ENCODE measurements at regions not wholly inside any gene's neighbourhood (a gene's known extent, or its start where the extent isn't known, plus 50 kb on each side); places are given as distances from the start of the nearest gene placed in this dataset.
"Not testable (repeated sequence)": the region's sequence is repeated elsewhere in the genome, so short reads cannot be mapped to it uniquely, and the experiment has no call there.

DNA sequence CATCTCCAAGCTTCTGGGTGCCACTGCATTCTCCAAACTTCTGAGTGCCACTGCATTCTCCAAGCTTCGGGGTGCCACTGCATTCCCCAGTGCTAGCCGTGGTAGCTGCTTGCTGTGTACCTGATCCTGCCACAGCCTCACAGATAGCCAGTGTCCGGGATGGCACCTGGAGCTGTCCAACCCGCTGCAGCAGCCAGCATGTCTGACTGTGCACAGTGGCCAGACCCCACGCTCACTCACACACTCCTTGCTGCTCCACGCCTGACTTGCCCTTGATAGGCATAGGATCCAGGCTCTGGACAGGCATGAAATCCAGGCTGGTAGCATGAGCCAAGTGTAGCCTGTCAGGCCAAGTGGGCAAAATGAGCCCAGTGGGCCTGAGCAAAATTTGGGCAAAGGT is 465.0 kb downstream of the GUCY1A2 start:
- no peak for DNase-seq (ENCODE audit: low spot score)
- H3K4me1 ChIP-seq (replicated peaks) = no peaks in the 10 kb centered on the region
- WGBS = 83% methylated on average over 6 of the region's 6 CpGs
- no peaks in the 10 kb centered on the region for H3K27me3 ChIP-seq (replicated peaks; ENCODE audit: insufficient read depth)
- no peaks in the 10 kb centered on the region for H3K36me3 ChIP-seq
- TF ChIP-seq, protein P1, sequence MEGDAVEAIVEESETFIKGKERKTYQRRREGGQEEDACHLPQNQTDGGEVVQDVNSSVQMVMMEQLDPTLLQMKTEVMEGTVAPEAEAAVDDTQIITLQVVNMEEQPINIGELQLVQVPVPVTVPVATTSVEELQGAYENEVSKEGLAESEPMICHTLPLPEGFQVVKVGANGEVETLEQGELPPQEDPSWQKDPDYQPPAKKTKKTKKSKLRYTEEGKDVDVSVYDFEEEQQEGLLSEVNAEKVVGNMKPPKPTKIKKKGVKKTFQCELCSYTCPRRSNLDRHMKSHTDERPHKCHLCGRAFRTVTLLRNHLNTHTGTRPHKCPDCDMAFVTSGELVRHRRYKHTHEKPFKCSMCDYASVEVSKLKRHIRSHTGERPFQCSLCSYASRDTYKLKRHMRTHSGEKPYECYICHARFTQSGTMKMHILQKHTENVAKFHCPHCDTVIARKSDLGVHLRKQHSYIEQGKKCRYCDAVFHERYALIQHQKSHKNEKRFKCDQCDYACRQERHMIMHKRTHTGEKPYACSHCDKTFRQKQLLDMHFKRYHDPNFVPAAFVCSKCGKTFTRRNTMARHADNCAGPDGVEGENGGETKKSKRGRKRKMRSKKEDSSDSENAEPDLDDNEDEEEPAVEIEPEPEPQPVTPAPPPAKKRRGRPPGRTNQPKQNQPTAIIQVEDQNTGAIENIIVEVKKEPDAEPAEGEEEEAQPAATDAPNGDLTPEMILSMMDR (IDR thresholded peaks at IDR 0.05) = no peak
- TF ChIP-seq POLR2AphosphoS5 (IDR thresholded peaks at IDR 0.05) (no peak), POLR2A (IDR thresholded peaks at IDR 0.05) (no peak)
- intact Hi-C loops (cut with DNase I) = no loop called here
- H3K4me3 ChIP-seq = no peak overlapping the region
- H3K27ac ChIP-seq = no peak overlapping the region
- no peaks in the 10 kb centered on the region for H3K9me3 ChIP-seq

DNA sequence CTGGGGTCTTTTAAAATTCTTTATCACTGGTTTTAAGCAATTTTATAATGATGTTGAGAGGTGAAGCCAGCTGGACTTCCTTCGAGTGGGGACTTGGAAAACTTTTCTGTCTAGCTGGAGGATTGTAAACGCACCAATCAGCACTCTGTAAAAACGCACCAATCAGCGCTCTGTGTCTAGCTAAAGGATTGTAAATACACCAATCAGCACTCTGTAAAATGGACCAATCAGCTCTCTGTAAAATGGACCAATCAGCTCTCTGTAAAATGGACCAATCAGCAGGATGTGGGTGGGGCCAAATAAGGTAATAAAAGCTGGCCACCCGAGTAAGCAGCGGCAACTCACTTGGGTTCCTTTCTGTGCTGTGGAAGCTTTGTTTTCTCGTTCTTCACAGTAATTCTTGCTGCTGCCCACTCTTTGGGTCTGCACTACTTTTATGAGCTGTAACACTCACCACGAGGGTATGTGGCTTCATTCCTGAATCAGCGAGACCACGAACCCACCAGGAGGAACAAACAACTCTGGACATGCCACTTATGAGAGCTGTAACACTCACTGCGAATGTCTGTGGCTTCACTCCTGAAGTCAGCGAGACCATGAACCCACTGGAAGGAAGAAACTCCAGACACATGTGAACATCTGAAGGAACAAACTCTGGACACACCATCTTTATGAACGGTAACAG is 462.6 kb downstream of the GUCY1A2 start:
- not testable (repeated sequence) for H3K4me1 ChIP-seq (replicated peaks)

GRCh38 chr11:106565326-106565725 is 452.9 kb downstream of the GUCY1A2 start:
- no peaks in the 10 kb centered on the region for H3K36me3 ChIP-seq
- H3K9me3 ChIP-seq = no peaks in the 10 kb centered on the region
- no peak overlapping the region for H3K4me3 ChIP-seq
- TF ChIP-seq, protein P1 (IDR thresholded peaks at IDR 0.05) = no peak
- no peak for TF ChIP-seq POLR2AphosphoS5 (IDR thresholded peaks at IDR 0.05)
- H3K4me1 ChIP-seq (replicated peaks) = no peaks in the 10 kb centered on the region
- DNase-seq (ENCODE audit: low spot score) = no peak
- intact Hi-C loops (cut with DNase I) = no loop called here
- no peak overlapping the region for H3K27ac ChIP-seq
- 88% methylated on average over 2 of the region's 2 CpGs for WGBS
- no peaks in the 10 kb centered on the region for H3K27me3 ChIP-seq (replicated peaks; ENCODE audit: insufficient read depth)

More for the DNA sequence above, 462.6 kb downstream of the GUCY1A2 start:
- H3K9me3 ChIP-seq; H3K36me3 ChIP-seq; H3K27me3 ChIP-seq (replicated peaks; ENCODE audit: insufficient read depth); intact Hi-C loops (cut with DNase I); DNase-seq (ENCODE audit: low spot score); H3K4me3 ChIP-seq; H3K27ac ChIP-seq: not testable (repeated sequence)
- WGBS = 90% methylated on average over 13 of the region's 13 CpGs

GRCh38 chr11:106568632-106569031 is 449.6 kb downstream of the GUCY1A2 start:
- no peak overlapping the region for H3K27ac ChIP-seq
- H3K36me3 ChIP-seq = no peaks in the 10 kb centered on the region
- H3K4me3 ChIP-seq = no peak overlapping the region
- H3K4me1 ChIP-seq (replicated peaks) = no peaks in the 10 kb centered on the region
- TF ChIP-seq POLR2AphosphoS5 (IDR thresholded peaks at IDR 0.05) = no peak
- no peak for TF ChIP-seq POLR2A (IDR thresholded peaks at IDR 0.05)
- TF ChIP-seq, protein P1 (IDR thresholded peaks at IDR 0.05) = no peak
- H3K9me3 ChIP-seq = no peaks in the 10 kb centered on the region
- H3K27me3 ChIP-seq (replicated peaks; ENCODE audit: insufficient read depth) = no peaks in the 10 kb centered on the region
- intact Hi-C loops (cut with DNase I) = no loop called here
- 78% methylated on average over 3 of the region's 3 CpGs for WGBS
- DNase-seq (ENCODE audit: low spot score) = no peak

- DNase-seq (ENCODE audit: low spot score); H3K36me3 ChIP-seq; H3K9me3 ChIP-seq; H3K4me3 ChIP-seq; H3K4me1 ChIP-seq (replicated peaks); H3K27ac ChIP-seq; H3K27me3 ChIP-seq (replicated peaks; ENCODE audit: insufficient read depth); intact Hi-C loops (cut with DNase I): not testable (repeated sequence)
- 83% methylated on average over 5 of the region's 5 CpGs for WGBS
Observed at GRCh38 chr11:106577384-106577783, 440.9 kb downstream of the GUCY1A2 start.

DNA sequence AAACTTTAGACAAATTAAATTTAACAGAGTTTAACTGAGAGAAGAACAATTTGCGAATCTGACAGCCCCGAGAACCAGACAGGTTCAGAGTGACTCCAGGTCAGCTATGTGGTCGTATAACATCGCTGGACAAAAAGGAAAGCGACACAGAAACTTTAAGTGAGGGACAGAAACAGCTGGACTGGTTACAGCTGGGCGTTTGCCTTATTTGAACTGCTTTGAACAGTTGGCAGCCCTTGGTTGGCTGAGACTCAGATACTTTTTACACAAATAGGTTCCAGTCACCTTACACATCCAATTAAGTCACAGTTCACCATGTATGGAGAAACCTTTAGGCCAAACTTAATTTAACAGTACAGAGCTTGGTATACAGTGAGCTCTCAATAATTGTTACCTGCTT is 436.9 kb downstream of the GUCY1A2 start:
- H3K36me3 ChIP-seq = no peaks in the 10 kb centered on the region
- no peaks in the 10 kb centered on the region for H3K9me3 ChIP-seq
- TF ChIP-seq, protein P1 (IDR thresholded peaks at IDR 0.05) = no peak
- TF ChIP-seq POLR2A (IDR thresholded peaks at IDR 0.05) (no peak), POLR2AphosphoS5 (IDR thresholded peaks at IDR 0.05) (no peak)
- no peaks in the 10 kb centered on the region for H3K4me1 ChIP-seq (replicated peaks)
- no peak for DNase-seq (ENCODE audit: low spot score)
- H3K27me3 ChIP-seq (replicated peaks; ENCODE audit: insufficient read depth) = no peaks in the 10 kb centered on the region
- no peak overlapping the region for H3K27ac ChIP-seq
- intact Hi-C loops (cut with DNase I) = no loop called here
- no peak overlapping the region for H3K4me3 ChIP-seq
- WGBS = 27% methylated on average over 6 of the region's 6 CpGs

Data from prostate gland (tissue), 2 donors.